ENCODE measurements at regions not wholly inside any gene's neighbourhood (a gene's known extent, or its start where the extent isn't known, plus 50 kb on each side); places are given as distances from the start of the nearest gene placed in this dataset.

DNA sequence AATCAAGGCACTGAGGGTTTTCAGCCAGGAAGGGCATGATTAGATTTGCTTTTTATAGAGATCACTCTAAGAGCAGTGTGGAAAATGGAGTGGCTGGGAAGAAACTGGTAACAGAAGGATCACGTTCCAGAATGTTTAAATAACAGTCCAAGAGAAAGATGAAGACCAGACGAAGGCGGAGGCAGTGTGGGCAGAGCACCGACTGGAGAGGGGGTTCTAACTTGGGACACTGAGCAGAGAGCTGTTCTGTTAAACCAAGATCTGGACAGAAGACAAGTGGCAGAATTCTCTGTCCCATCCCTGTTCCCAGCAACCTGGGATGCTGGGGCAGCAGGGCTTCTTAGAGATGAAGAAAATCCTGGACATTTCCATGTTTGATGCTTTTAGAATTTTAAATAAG is 249.1 kb upstream of the NR4A3 start:
- H3K27ac Mint-ChIP-seq: peak overlapping the region in 1 of 7 donors; percentile 1
- peaks cover 0 to 3% (median 0%) of the 10 kb centered on the region in 7 donors for H3K9me3 Mint-ChIP-seq
- intact Hi-C loops (cut with micrococcal nuclease): no loop called here
- Histone ChIP-seq H3K4me3 (replicated peaks in 1 of 3; ENCODE audit: low read depth in 2 of 3, low read length in 3 of 3) (no peak overlapping the region), H3K79me2 (ENCODE audit: insufficient read depth, low read length) (no peaks in the 10 kb centered on the region), H3K4me2 (replicated peaks; ENCODE audit: extremely low read depth, low read length, poor library complexity, severe bottlenecking) (no peak overlapping the region), H3K36me3 (replicated peaks in 1 of 2; ENCODE audit: control insufficient read depth in 1 of 2, insufficient read depth in 2 of 2, low read length in 2 of 2) (no peaks in the 10 kb centered on the region), H4K20me1 (ENCODE audit: insufficient read depth, low read length) (no peaks in the 10 kb centered on the region), H2AFZ (ENCODE audit: insufficient read depth, low read depth, low read length, poor library complexity, severe bottlenecking) (no peak overlapping the region), H3K27ac (ENCODE audit: low read depth in 1 of 2, low read length in 2 of 2) (no peak overlapping the region), H3K4me1 (ENCODE audit: control insufficient read depth in 1 of 2, insufficient read depth in 2 of 2, low read length in 2 of 2) (no peaks in the 10 kb centered on the region), H3K9ac (ENCODE audit: insufficient read depth, low read length, poor library complexity, severe bottlenecking) (no peak overlapping the region), H3K9me3 (replicated peaks in 1 of 2; ENCODE audit: control insufficient read depth in 1 of 2, insufficient read depth in 1 of 2, low read length in 2 of 2) (no peaks in the 10 kb centered on the region), H3K27me3 (ENCODE audit: control insufficient read depth in 2 of 2, insufficient read depth in 2 of 2, low read length in 2 of 2) (no peaks in the 10 kb centered on the region)
- peaks cover 0 to 4% (median 3%) of the 10 kb centered on the region in 3 donors for H3K27me3 Mint-ChIP-seq (ENCODE audit: low read depth in 3 of 3)
- H3K4me1 Mint-ChIP-seq: peaks cover 8% of the 10 kb centered on the region
- no peaks in the 10 kb centered on the region for H3K36me3 Mint-ChIP-seq
- 83% methylated on average over 2 of the region's 4 CpGs for WGBS (ENCODE audit: insufficient coverage)
- DNase-seq: no peak
- no peak overlapping the region for H3K4me3 Mint-ChIP-seq
- TF ChIP-seq, protein P1, sequence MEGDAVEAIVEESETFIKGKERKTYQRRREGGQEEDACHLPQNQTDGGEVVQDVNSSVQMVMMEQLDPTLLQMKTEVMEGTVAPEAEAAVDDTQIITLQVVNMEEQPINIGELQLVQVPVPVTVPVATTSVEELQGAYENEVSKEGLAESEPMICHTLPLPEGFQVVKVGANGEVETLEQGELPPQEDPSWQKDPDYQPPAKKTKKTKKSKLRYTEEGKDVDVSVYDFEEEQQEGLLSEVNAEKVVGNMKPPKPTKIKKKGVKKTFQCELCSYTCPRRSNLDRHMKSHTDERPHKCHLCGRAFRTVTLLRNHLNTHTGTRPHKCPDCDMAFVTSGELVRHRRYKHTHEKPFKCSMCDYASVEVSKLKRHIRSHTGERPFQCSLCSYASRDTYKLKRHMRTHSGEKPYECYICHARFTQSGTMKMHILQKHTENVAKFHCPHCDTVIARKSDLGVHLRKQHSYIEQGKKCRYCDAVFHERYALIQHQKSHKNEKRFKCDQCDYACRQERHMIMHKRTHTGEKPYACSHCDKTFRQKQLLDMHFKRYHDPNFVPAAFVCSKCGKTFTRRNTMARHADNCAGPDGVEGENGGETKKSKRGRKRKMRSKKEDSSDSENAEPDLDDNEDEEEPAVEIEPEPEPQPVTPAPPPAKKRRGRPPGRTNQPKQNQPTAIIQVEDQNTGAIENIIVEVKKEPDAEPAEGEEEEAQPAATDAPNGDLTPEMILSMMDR (IDR thresholded peaks at IDR 0.05): no peak

DNA sequence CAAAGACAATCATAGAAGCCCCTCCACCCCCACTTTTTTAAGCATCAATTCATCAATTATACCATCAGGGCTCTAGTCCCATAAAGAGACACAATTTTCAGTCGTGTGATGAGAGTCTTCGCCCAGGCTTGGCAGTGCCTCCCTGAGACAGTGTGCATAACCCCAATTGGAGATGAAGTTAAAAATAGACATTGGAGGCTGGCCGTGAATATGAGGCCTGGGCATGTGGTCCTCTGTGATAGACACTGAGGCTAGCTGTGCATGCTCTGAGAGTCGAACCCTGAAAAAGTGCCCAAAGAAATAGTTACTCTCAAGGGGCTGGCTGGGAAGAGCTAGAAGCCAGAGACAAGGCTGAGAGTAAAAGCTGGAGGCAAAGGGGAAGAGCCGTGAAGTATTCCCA is 248.6 kb upstream of the NR4A3 start:
- Mint-ChIP-seq H3K27ac (no peak overlapping the region), H3K27me3 (ENCODE audit: low read depth in 3 of 3) (peaks cover 0 to 4% (median 3%) of the 10 kb centered on the region in 3 donors), H3K4me1 (peaks cover 12% of the 10 kb centered on the region), H3K9me3 (peaks cover 0 to 3% (median 0%) of the 10 kb centered on the region in 7 donors), H3K4me3 (no peak overlapping the region), H3K36me3 (no peaks in the 10 kb centered on the region)
- Histone ChIP-seq H3K79me2 (ENCODE audit: insufficient read depth, low read length) (no peaks in the 10 kb centered on the region), H3K4me3 (replicated peaks in 1 of 3; ENCODE audit: low read depth in 2 of 3, low read length in 3 of 3) (no peak overlapping the region), H3K9me3 (replicated peaks in 1 of 2; ENCODE audit: control insufficient read depth in 1 of 2, insufficient read depth in 1 of 2, low read length in 2 of 2) (no peaks in the 10 kb centered on the region), H3K36me3 (replicated peaks in 1 of 2; ENCODE audit: control insufficient read depth in 1 of 2, insufficient read depth in 2 of 2, low read length in 2 of 2) (no peaks in the 10 kb centered on the region), H3K4me1 (ENCODE audit: control insufficient read depth in 1 of 2, insufficient read depth in 2 of 2, low read length in 2 of 2) (no peaks in the 10 kb centered on the region), H2AFZ (ENCODE audit: insufficient read depth, low read depth, low read length, poor library complexity, severe bottlenecking) (no peak overlapping the region), H3K9ac (ENCODE audit: insufficient read depth, low read length, poor library complexity, severe bottlenecking) (no peak overlapping the region), H3K27me3 (ENCODE audit: control insufficient read depth in 2 of 2, insufficient read depth in 2 of 2, low read length in 2 of 2) (no peaks in the 10 kb centered on the region), H4K20me1 (ENCODE audit: insufficient read depth, low read length) (no peaks in the 10 kb centered on the region), H3K27ac (ENCODE audit: low read depth in 1 of 2, low read length in 2 of 2) (no peak overlapping the region), H3K4me2 (replicated peaks; ENCODE audit: extremely low read depth, low read length, poor library complexity, severe bottlenecking) (no peak overlapping the region)
- no peak for DNase-seq
- intact Hi-C loops (cut with micrococcal nuclease): no loop called here
- 95% methylated on average over 4 of the region's 5 CpGs for WGBS (ENCODE audit: insufficient coverage)
- TF ChIP-seq, protein P1 (IDR thresholded peaks at IDR 0.05): no peak

Data from CD14-positive monocyte (primary cell).